IMR-90 (cell line): ENCODE measurements at regions not wholly inside any gene's neighbourhood (a gene's known extent, or its start where the extent isn't known, plus 50 kb on each side); places are given as distances from the start of the nearest gene placed in this dataset.

ENCODE experiments used
- CEBPB ChIP-seq: IDR thresholded peaks from 2 replicates; pipeline ENCODE4 v1.6.1; 2012; ENCODE audit warnings: low read depth, low read length, improper control_type of control experiment
- CTCF ChIP-seq: conservative IDR thresholded peaks from 2 replicates; pipeline ENCODE4 v1.5.1; 2012; ENCODE audit warnings: mild to moderate bottlenecking, low read depth, low read length, improper control_type of control experiment
- ELK1 ChIP-seq: fragments of 150-350 bp; IDR thresholded peaks from 2 replicates; pipeline ENCODE4 v1.6.1; 2016; ENCODE audit warnings: low read depth, mild to moderate bottlenecking, low read length, moderate library complexity, borderline replicate concordance
- MAFK ChIP-seq: IDR thresholded peaks from 2 replicates; pipeline ENCODE4 v1.6.1; 2012; ENCODE audit warnings: low read depth, low read length, improper control_type of control experiment
- MAZ ChIP-seq: IDR thresholded peaks from 2 replicates; pipeline ENCODE4 v1.6.1; 2012; ENCODE audit warnings: low read depth, mild to moderate bottlenecking, low read length, improper control_type of control experiment, moderate library complexity, borderline replicate concordance
- MXI1 ChIP-seq: IDR thresholded peaks from 2 replicates; pipeline ENCODE4 v1.6.1; 2012; ENCODE audit warnings: low read depth, mild to moderate bottlenecking, low read length, moderate library complexity, borderline replicate concordance
- POLR2A ChIP-seq: IDR thresholded peaks from 2 replicates; pipeline ENCODE4 v1.6.1; 2012; ENCODE audit warnings: mild to moderate bottlenecking, low read depth, low read length
- RAD21 ChIP-seq: IDR thresholded peaks from 2 replicates; pipeline ENCODE4 v1.6.1; 2012; ENCODE audit warnings: low read length, improper control_type of control experiment
- RFX5 ChIP-seq: IDR thresholded peaks from 2 replicates; pipeline ENCODE4 v1.8.0; 2012; ENCODE audit warnings: low read depth, mild to moderate bottlenecking, low read length, moderate library complexity

GRCh38 chr4:160127211-160127610, 1024.3 kb downstream of the RAPGEF2 start:
- TF ChIP-seq CEBPB (no peak), CTCF (no peak), MAFK (no peak), MAZ (no peak), ELK1 (no peak), POLR2A (no peak), RAD21 (no peak), RFX5 (no peak), MXI1 (no peak)
